NCI-H2171 treated with DMSO at 0.1 percent for 48 hours (cell line): ENCODE measurements at regions not wholly inside any gene's neighbourhood (a gene's known extent, or its start where the extent isn't known, plus 50 kb on each side); places are given as distances from the start of the nearest gene placed in this dataset.
A peak's percentile ranks its signal among the peaks of the same experiment; 100 is the strongest.
"Not testable (repeated sequence)": the region's sequence is repeated elsewhere in the genome, so short reads cannot be mapped to it uniquely, and the experiment has no call there.

Experiments used
- DNase-seq: peaks from one replicate; lab custom pipeline; 2025; lab: John Stamatoyannopoulos, UW

DNA sequence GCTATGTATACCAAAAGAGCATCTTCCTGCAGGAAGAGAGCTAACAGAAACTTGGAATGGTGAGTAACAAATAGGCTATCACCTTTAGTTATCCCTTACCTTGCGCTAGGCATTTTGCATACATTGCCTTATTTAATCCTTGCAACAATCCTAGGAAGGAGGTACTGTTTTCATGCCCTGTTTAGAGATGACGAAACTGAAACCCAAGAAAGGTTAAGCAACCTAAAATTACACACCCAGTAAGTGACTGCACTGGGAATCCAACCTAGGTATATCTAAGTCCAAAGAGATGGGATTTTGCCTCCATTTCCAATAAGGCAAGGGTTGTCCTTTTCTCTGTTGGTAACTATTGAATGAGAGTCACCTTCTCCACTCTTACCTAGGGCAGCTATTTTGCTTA, 144.5 kb downstream of the TM2D1 start:
- no peak for DNase-seq

DNA sequence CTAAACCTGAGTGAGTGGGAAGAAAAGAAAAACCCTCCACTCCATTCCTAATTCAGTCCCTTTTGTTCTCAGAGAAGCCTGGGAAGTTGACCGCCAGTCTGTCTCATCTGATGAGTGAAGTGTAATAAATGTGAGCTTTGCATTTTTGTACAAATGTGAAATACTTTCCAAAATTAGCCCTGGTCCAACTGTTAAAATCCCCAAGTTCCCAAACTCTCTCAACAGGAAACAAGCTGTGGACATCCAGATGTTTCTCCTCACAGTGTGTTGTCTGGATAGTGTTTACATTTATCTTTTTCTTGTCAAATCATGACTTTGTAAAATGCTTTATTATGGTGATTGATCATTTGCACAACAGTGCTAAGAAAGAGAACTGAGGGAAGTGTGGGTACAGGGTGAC, 145.1 kb downstream of the TM2D1 start:
- DNase-seq = no peak

DNA sequence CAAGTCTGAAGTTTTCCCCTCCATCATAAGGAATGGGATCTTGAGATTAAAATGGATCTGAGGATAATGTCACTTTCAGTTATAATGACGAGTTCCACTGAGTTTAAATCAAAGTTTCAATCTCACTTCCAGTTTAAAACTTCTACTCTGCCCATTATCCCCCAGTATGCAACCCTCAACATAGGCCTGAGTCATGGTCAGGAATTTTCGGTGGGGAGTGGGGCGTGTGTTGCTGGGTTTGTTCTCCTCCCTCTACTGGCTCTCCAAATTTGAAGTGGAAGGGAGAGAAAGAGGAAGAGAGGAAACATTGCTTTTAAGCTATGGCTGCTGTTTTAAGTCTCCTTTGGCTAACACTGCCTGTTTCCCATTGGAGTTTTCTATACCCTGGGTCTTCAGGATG, 152.9 kb downstream of the TM2D1 start:
- no peak for DNase-seq

DNA sequence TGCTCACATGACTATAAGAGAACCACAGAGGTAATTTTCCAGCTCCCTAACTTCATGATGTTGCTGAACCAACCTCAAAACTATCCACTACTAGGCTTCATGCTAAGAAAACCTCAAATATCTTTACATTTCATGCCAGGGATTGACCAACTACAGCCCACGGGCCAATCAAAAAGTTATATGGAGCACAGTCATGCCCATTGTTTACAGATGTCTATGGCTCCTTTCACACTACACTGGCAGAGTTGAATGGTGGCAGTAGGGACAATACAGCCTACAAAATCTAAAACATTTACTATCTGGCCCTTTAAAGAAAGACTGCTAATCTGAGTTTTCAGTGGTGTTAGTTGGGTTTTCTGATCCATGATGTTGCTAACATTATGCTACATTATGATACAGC, 154.8 kb downstream of the TM2D1 start:
- DNase-seq = no peak

DNA sequence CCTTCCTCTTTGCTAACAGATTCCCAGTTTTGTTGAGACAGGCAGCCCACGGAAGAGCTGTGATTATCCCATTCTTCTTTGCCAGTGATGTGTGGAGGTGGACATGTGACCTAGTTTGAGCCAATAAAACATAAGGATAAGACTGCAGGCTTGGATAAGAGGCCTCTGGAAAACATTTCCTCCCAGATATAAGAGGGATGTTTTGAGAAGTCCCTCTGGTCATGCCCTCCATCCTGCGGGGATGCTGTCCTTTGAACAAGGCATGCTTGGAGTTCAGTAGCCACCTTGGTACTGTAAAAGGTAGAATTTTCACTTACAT, 155.7 kb downstream of the TM2D1 start:
- peak; percentile 62 for DNase-seq

DNA sequence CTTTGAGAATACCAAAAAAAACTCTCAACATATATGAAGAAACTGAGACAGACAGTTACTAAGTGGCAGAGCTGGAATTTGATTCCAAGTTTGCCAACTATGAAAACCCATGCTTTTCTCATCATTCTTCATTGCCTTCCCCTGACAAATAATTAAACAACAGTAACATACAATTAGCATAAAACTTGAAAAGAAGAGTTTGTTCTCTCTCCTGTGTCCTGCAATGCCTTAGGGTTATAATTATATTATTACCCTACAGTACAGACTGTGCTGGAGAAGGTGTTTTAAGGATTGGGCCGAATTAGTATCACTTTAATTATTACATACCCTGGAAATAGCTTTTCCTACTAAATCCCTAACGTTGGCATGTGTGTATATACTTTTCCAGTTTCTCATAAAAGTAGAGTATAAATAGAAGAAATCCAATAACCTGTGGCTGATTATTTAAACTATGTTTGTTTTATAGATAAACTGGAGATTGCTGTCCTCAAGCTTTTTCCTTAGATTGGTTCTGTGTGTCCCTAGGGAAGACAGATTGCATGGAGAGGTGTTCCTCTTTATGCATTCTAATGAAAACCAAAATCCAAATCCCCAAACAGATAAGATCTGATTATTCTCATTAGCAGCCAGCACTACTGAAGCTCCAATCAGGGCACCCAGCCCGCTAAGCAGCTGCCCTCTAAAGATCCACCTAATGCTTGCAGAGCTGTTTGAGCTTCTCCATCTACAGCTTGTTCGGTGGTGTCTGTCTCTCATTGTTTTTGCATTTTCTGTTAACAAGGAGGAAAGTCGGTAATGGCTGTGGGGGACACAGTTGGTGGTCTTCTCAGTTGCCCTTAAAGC, 156.3 kb downstream of the TM2D1 start:
- DNase-seq = peak; percentile 68

DNA sequence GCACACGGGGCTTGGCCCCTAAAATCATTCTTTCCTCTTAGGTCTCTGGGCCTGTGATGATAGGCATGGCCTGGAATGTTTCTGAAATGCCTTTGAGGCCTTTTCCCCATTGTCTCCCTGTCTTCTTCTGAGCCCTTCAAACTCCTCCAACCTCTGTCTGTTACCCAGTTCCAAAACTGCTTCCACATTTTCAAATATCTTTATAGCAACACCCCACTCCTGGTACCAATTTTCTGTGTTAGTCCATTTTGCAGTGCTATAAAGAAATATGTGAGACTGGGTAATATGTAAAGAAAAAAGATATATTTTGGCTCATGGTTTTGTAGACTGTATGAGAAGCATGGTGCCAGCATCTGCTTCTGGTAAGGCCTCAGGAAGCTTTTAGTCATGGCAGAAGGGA, 158.8 kb downstream of the TM2D1 start:
- DNase-seq = no peak

DNA sequence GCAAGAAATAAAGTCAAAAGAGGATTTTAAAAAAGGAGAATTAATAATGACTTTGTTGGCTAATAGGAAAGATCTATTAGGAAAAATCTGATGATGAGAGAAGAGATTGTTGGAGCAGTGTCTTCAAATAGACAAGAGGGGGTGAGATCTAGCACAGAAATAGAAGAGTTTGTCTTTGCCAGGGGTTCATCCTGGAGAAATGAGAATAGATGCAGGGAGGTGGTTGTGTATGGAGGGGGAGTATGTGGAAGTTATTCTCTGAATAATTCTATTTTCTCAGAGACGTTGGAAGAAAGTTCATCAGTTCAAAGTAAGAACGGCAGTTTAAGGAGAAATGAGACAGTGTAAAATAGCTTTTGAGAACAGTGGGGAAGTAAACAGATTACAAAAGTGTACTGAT, 161.3 kb downstream of the TM2D1 start:
- DNase-seq = no peak

DNA sequence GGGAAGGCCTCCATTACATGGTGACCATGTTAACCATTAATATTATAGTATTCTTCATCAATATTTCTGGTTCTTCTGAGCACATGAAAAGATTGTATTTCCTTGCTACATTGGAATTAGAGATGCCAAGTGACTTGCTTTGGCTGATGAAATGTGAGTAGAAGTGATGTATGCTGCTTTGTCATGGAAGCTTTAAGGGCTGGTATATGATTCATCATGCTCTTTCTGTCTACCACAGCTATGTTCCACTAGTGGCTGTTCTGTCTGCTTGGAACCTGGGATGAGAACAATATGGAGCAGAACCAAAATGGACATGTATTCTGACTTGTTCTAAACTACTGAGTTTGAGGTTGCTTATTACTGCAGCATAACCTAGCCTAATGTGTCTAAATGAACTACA, 163.3 kb downstream of the TM2D1 start:
- DNase-seq = no peak

DNA sequence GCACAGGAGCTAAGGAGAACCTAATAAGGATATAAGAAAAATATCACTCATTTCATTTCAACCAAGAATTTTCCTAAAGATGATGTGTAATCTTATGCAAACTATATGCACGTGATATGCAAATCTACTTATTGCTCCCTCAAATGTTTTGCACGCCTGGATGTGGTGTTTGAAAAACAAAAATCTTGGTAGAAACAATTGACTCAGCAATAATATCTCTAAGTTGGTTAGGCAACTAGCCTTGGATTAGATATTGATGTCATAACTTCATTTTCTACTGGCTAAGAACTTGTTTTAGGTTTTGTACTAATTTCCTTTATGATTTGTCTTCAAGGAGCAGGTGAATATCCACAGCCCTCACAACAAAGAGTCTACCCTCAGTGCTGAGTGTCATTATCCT, 164.6 kb downstream of the TM2D1 start:
- DNase-seq = no peak

DNA sequence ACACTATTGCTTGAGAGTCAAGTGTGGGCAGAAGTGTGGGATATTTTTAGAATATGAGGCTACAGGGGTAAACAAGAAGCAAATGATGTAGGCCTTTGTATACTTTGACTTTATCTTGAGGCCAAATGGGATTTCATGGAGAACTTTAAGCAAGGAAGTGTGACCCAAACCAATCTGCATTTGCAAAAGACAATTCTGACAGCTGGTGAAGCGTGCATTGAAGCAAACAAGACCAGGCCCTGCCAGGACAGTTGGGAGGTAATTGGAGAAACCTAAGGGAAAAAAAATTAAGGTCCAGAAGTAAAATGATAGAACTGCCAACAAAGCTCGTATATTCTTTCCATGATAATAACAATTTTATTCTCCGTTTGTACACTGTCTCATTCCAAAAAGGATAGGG, 168.3 kb downstream of the TM2D1 start:
- DNase-seq = peak; percentile 47

DNA sequence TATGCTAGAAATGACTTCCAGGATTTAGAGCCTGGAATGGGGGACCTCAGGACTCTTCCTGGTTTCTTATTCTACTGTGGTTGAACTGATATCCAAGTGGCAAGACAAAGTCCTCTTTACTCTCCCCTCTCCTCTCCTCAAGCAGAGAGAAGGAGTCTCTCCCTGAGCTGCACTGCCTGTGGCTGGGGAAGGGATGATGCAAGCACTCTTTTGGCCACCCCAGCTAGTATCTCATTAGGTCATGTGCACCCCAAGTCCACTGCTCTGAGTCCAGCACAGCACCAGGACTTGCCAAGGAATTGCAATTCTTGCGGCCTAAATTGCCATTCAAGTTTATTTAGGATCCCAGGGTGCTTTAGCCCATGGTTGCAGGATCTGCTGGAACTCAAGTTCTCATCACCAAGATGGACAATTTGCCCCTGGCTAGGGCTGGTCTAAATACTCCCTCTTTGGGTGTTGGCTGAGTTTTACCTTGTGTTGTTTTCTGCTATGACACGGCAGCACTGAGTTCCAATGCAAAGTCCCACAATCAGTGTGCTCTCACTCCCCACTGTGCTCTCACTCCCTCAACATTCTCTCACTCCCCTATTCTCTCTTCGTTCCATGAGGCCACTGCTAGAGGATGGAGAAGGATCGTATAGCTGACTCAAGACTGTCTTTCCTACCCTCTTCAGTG, 172.2 kb downstream of the TM2D1 start:
- no peak for DNase-seq

DNA sequence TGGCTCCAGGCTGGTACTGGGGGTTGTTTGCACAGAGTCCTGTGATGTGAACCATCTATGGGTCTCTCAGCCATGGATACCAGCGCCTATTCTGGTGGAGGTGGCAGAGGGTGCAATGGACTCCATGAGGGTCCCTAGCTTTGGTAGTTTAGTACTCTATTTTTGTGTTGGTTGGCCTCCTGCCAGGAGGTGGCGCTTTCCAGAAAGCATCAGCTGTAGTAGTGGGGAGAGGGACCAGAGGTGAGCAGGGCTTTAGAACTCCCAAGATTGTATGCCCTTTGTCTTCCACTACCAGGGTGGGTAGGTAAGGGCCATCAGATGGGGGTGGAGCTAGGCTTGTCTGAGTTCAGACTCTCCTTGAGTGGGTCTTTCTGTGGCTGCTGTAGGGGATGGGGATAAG, 177.6 kb downstream of the TM2D1 start:
- DNase-seq = not testable (repeated sequence)

DNA sequence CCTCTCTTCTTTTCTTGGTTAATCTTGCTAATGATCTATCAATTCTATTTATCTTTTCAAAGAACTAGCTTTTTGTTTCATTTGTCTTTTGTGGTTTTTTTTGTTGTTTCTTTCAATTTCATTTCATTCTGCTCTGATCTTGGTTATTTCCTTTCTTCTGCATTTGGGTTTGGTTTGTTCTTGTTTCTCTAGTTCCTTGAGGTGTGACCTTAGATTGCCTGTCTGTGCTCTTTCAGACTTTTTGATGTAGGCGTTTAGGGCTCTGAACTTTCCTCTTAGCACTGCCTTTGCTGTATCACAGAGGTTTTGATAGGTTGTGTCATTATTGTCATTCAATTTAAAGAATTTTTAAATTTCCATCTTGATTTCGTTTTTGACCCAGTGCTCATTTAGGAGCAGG, 180.1 kb downstream of the TM2D1 start:
- not testable (repeated sequence) for DNase-seq

DNA sequence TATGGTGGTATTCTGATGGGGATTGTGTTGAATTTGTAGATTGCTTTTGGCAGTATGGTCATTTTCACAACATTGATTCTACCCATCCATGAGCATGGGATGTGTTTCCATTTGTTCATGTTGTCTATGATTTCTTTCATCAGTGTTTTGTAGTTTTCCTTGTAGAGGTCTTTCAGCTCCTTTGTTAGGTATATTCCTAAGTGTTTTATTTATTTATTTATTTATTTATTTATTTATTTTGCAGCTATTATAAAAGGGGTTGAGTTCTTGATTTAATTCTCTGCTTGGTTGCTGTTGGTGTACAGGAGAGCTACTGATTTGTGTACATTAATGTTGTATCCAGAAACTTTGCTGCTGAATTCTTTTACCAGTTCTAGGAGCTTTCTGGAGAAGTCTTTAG, 181.4 kb downstream of the TM2D1 start:
- DNase-seq = not testable (repeated sequence)

DNA sequence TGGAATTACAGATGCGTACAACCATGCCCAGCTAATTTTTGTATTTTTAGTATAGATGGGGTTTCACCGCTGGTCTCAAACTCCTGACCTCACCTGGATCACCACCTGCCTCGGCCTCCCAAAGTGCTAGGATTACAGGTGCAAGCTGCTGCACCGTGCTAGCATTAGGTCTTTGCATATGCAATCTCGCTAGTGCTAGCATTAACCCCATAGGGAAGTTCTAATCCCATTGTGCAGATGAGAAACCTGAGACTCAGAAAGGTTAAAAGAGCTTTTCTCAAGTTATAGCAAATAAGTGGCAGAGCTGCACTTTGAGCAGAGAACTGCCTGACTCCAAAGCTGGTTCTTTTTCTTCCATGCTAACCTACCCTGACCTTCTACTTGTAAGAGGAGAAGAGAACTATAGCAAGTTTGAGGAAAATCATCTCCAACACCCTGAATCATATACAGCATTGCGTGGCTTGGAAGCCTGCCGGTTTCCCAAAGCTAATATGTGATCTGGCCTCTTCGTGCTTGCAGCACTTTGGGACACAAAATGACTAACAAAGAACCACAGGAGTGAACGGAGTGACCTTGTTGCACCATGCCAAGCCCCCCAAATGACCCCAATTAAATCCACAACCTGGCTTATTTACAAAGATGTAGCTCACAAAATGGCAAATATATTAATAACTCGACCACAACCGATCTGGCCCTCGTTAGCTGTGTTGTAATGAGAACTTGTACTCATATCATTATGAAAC, 185.1 kb downstream of the TM2D1 start:
- DNase-seq = no peak

DNA sequence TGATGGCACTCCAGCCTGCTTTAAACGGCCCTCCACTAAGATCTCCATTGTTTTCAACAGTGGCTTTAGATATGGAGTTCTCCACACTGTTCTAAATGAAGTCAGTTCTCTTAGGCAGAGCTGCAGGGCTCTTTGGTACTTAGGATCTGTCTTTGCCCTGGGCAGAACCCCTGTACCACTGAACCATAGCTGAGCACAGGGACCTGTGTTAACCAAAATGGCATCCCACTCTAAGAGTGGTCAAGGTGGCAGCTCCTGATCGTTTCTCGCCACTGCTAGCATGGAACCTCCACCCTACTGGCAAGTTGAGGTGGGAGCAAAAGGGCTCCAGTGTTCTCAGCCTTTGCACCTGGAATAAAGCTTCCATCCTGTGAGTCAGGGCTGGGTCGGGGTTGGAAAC, 186.7 kb downstream of the TM2D1 start:
- no peak for DNase-seq

DNA sequence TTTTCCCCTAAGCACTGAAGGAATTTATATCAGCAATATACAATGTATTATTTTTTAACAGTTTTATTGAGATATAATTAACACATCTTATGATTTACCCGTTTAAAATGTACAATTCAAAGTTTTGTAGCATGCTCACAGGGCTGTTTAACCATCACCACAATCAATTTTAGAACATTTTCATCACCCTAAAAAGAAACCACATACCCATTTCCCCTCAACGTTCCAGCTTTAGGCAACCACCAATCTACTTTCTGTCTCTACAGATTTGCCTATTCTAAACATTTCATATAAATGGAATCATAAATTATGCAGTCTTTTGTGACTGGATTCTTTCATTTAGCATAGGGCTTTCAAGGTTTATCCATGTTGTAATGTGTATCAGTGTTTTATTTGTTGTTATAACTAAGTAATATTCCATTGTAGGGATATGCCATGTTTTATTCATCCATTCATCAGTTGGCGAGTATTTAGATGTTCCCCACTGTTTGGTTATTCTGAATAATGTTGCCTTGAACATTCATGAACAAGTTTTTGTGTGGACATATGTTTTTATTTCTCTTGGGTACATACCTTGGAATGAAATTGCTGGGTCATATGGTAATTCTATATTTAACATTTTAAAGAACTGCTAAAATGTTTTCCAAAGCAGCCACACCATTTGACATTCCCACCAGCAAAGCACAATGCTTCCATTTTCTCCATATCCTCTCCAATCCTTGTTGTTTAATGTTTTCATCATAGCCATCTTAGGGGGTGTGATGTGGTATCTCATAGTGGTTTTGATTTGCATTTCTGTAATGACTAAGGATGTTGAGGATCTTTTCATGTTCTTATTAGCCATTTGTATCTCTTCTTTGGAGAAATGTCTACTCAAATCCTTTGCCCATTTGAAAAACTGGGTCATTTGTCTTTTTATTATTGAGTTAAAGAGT, 188.5 kb downstream of the TM2D1 start:
- no peak for DNase-seq

DNA sequence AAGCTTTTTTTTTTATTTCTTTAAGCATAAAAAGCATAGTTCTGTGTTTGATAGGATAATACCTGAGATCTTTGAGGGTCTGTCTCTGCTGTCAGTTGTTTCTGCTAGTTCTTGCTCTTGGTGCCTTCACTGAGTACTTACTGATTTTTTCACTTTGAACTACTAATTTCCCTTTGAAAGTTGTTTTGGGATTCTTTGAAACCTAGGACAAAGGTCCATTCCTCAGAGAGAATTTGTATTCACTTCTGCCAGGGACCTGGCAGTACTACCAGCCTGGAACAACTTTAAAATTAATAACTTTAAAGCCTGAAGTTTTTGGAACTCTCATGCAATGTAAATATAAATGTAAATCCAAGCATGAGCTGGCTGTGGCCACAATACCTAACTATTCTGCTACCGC, 190.1 kb downstream of the TM2D1 start:
- DNase-seq = no peak

DNA sequence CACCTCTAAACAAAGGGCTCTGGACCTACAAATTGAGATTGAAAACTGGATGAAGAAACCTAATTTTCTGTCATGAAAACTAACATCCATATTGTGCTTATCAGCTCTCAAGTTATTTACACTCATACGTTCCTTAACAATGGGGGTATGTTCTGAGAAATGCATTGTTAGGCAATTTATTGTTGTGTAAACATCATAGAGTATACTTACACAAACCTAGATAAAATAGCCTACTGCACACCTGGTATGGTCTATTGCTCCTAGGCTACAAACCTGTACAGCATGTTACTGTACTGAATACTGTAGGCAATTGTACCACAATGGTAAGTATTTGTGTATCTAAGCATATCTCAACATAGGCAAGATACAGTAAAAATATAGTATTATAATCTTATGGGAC, 191.4 kb downstream of the TM2D1 start:
- no peak for DNase-seq

DNA sequence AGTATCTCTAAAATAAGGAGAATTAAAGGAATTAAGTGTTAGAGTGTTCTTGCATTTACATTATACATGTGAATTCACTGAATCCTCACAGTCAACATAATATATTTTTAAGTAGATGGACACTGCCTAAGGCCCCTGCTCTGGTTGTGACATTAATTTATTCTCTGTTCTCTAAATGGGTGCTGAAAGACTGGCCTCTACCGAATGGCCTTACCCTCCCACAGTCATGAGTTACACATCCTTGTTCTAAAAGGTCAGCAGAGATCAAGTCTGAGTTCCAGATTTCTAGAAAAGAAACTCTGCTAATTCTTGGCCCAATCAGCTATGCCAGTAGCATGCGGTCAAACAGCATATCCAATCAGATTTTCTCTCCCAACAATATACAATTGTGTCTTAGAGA, 193.2 kb downstream of the TM2D1 start:
- no peak for DNase-seq
